Coronary artery (tissue), 2 donors: ENCODE measurements at regions not wholly inside any gene's neighbourhood (a gene's known extent, or its start where the extent isn't known, plus 50 kb on each side); places are given as distances from the start of the nearest gene placed in this dataset.

Source experiments
- DNase-seq: peaks from one replicate; pipeline ENCODE4 v3.0.0-alpha.2; 2017; ENCODE audit warnings: low spot score
- H3K27ac ChIP-seq, 2 donors: fragments of 200-600 bp; sonication (generic); one replicate each; pipeline ENCODE4 v1.5.1; 2016 to 2019
- H3K4me3 ChIP-seq: fragments of 200-600 bp; sonication (generic); 2 replicates; pipeline ENCODE4 v1.5.1; 2016; ENCODE audit warnings: mild to moderate bottlenecking, moderate library complexity
- TF ChIP-seq, protein P1 (sequence below): fragments of 200-600 bp; sonication (generic); IDR thresholded peaks from one replicate; pipeline ENCODE4 v1.5.1; 2019; ENCODE audit warnings: antibody characterized with exemption

DNA sequence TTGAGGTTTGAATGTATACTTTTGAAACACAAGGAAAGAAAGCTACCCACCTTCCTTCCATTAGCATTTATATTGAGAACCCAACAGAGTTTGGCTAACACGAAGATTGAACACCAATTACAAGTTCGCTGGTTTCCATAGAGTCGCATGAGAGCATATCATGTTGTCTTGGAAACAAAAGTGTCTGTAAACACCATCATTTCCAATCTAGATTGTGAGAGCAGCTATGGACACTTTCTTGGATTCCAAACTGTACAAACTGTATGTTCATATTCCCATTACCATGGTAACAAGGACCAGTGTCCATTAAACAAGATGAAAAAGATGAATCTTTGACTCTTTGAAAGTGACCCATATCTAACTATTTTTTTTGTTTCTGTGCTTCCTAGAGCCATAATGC, 529.9 kb upstream of the ROBO1 start:
- H3K4me3 ChIP-seq, result no peak overlapping the region
- TF ChIP-seq, protein P1, sequence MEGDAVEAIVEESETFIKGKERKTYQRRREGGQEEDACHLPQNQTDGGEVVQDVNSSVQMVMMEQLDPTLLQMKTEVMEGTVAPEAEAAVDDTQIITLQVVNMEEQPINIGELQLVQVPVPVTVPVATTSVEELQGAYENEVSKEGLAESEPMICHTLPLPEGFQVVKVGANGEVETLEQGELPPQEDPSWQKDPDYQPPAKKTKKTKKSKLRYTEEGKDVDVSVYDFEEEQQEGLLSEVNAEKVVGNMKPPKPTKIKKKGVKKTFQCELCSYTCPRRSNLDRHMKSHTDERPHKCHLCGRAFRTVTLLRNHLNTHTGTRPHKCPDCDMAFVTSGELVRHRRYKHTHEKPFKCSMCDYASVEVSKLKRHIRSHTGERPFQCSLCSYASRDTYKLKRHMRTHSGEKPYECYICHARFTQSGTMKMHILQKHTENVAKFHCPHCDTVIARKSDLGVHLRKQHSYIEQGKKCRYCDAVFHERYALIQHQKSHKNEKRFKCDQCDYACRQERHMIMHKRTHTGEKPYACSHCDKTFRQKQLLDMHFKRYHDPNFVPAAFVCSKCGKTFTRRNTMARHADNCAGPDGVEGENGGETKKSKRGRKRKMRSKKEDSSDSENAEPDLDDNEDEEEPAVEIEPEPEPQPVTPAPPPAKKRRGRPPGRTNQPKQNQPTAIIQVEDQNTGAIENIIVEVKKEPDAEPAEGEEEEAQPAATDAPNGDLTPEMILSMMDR, result no peak
- DNase-seq, result no peak
- H3K27ac ChIP-seq, result no peak overlapping the region

DNA sequence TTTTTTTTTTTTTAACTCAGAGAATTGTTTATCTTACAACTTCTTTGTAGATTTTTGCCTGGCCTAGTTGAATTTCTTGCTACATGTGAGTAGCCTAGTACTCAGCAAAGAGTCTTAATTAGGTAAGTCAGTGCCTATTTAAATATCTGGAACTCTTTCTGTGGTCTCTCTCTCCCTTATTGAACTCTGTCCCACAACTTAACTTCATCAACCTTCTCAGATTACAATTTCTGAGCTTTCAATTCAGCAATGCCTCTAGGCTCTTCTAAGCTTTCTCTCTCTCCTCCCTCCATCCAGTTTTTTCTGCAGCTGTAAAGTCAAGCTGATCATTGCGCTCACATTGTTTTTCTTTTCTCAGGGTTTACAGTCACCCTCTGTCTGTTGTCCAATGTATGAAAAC, 517.6 kb upstream of the ROBO1 start:
- TF ChIP-seq, protein P1, result no peak
- no peak for DNase-seq
- Histone ChIP-seq H3K4me3 (no peak overlapping the region), H3K27ac (no peak overlapping the region)

DNA sequence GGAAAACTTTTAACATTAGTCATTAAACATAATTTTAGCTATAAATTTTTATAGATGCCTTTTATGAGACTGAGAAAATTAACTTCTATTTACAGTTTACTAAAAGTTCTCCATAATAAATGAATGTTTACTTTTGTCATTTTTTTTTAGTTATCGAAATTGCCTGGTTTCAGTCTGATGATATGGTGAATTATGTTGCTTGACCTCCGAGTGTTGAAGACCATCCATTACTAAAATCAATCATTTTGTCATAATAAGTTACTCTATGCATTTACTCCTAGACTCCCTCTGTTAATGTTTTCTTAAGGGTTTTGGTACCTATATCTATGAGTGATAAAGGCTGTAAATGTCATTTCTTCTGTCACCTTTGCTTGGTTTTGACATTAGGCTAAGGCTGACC, 516.0 kb upstream of the ROBO1 start:
- Histone ChIP-seq H3K4me3 (no peak overlapping the region), H3K27ac (no peak overlapping the region)
- no peak for DNase-seq
- TF ChIP-seq, protein P1, result no peak

DNA sequence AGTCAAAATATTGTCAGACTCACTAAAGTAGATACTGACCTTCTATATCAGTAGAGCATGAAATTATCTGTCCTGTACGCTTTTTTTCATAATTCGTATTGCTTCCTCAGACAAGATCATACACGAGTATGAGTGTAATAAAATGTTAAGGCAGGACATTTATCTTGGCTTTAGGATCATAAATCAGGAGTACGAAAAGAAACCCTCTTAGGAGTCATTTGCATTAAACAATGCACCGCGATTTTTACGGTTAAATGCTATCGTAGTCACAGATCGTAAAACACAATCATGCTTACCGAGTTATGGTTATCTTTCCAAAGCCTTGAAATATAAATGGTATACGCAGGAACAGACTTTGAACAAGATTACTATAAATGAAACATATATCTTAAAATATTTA, 510.3 kb upstream of the ROBO1 start:
- Histone ChIP-seq H3K4me3 (no peak overlapping the region), H3K27ac (no peak overlapping the region)
- no peak for DNase-seq
- TF ChIP-seq, protein P1, result no peak

DNA sequence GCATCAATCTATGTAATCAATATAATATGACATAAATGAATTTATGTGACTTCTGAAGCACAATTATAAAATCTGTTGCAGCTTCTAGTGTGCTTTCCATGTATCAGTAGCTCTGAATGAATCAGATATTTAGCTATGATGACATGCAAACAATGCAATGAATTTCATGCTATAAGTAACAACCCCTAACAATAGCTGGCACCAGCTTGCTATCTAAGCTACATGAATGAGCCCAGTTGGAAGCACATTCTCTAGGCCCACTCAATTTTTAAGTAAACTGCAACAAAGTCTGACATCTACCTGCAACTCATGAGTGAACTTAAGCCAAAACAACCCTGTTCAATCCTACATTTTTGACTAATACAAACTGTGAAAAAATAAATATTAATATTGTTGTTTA, 507.3 kb upstream of the ROBO1 start:
- H3K4me3 ChIP-seq, result no peak overlapping the region
- H3K27ac ChIP-seq, result no peak overlapping the region
- TF ChIP-seq, protein P1, result no peak

DNA sequence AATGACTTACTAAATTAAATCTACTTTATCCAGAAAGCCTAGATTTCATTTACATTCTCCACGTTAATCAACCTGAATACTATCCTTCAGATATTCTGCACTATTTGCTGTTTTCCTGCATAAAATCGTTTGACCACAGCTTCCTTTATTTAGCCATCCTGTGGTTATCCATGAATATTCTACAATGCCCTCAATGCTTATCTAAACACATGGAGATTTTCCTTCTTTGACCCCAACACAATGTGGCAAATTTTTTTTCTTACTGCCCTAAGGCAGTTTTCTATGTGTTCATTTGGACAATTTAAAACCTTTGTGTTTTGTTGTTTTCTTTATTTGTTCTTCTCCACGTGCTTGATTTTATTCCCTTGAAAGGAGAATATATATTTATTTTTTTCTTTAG, 495.5 kb upstream of the ROBO1 start:
- H3K27ac ChIP-seq, result no peak overlapping the region
- H3K4me3 ChIP-seq, result no peak overlapping the region
- DNase-seq, result no peak
- TF ChIP-seq, protein P1, result no peak

More for the DNA sequence above, 507.3 kb upstream of the ROBO1 start:
- DNase-seq, result no peak

DNA sequence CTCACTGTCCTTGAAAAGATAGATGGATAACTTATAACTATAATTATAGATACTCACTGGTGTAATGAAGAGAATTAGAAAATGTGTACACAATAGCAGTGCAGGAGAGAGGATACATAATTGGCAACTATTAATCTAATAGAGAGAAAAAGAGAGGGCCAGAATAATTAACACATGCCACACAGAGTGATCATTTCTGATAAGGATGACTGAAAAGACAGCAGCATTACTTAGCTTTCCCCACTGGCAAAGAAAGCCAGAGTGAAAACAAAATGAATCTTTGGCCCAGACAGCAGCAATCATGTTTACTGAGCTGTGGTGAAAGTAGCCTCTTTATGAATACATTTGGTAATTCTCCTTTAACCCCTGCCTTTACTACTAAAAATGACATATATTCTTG, 493.3 kb upstream of the ROBO1 start:
- Histone ChIP-seq H3K27ac (no peak overlapping the region), H3K4me3 (no peak overlapping the region)
- TF ChIP-seq, protein P1, result no peak
- DNase-seq, result no peak
